Liver (tissue), 8 donors: ENCODE measurements at regions not wholly inside any gene's neighbourhood (a gene's known extent, or its start where the extent isn't known, plus 50 kb on each side); places are given as distances from the start of the nearest gene placed in this dataset.

Source experiments
- DNase-seq: peaks from one replicate; pipeline ENCODE4 v3.0.0-alpha.2; 2017; ENCODE audit warnings: low spot score
- H3K27ac ChIP-seq, 2 donors: one replicate each; pipeline ENCODE4 v1.7.0; 2013; ENCODE audit warnings: inconsistent platforms in 2 of 2, low read length in 2 of 2, control low read depth in 1 of 2, low read depth in 1 of 2, mild to moderate bottlenecking in 1 of 2
- H3K27me3 ChIP-seq, 4 donors: one replicate each; pipeline versions ENCODE4 v1.6.1 to v1.7.0; 2013; ENCODE audit warnings: low read length in 3 of 4, inconsistent platforms in 1 of 4, mild to moderate bottlenecking in 1 of 4, moderate library complexity in 1 of 4; ENCODE audit not compliant: control insufficient read depth in 4 of 4, insufficient read depth in 4 of 4
- H3K36me3 ChIP-seq, 4 donors: one replicate each; pipeline versions ENCODE4 v1.6.1 to v1.7.0; 2013; ENCODE audit warnings: low read length in 3 of 4, mild to moderate bottlenecking in 3 of 4, low read depth in 1 of 4, moderate library complexity in 1 of 4; ENCODE audit not compliant: control insufficient read depth in 4 of 4, insufficient read depth in 3 of 4
- H3K4me1 ChIP-seq, 4 donors: one replicate each; pipeline versions ENCODE4 v1.6.1 to v1.7.0; 2013; ENCODE audit warnings: low read length in 3 of 4, mild to moderate bottlenecking in 3 of 4, moderate library complexity in 1 of 4; ENCODE audit not compliant: control insufficient read depth in 4 of 4, insufficient read depth in 4 of 4
- H3K4me3 ChIP-seq, 3 donors: one replicate each; pipeline versions ENCODE4 v1.6.1 to v1.7.0; 2013; ENCODE audit warnings: low read length in 3 of 3, control low read depth in 1 of 3, low read depth in 1 of 3, mild to moderate bottlenecking in 1 of 3
- H3K9ac ChIP-seq, 2 donors: one replicate each; pipeline ENCODE4 v1.7.0; 2013; ENCODE audit warnings: low read length in 2 of 2, mild to moderate bottlenecking in 2 of 2, moderate library complexity in 2 of 2, control low read depth in 1 of 2, low read depth in 1 of 2
- H3K9me3 ChIP-seq, 4 donors: one replicate each; pipeline versions ENCODE4 v1.6.1 to v1.7.0; 2013; ENCODE audit warnings: low read length in 3 of 4; ENCODE audit not compliant: control insufficient read depth in 4 of 4
- ATF3 ChIP-seq: IDR thresholded peaks from 2 replicates; pipeline ENCODE4 v1.6.1; 2016; ENCODE audit warnings: antibody characterized with exemption
- CTCF ChIP-seq: fragments of 150-350 bp; IDR thresholded peaks from 2 replicates; pipeline ENCODE4 v1.5.1; 2017; ENCODE audit warnings: improper control_type of control experiment, low read depth, low read length; ENCODE audit not compliant: missing input control
- FOXA1 ChIP-seq: IDR thresholded peaks from 2 replicates; pipeline ENCODE4 v1.6.1; 2016; ENCODE audit warnings: antibody characterized with exemption
- FOXA2 ChIP-seq: IDR thresholded peaks from 2 replicates; pipeline ENCODE4 v1.6.1; 2016; ENCODE audit warnings: antibody characterized with exemption
- GABPA ChIP-seq, 2 donors: IDR thresholded peaks in 1 of 2; conservative IDR thresholded peaks in 1 of 2; 2 replicates each; pipeline ENCODE4 v1.6.1; 2016; ENCODE audit warnings: antibody characterized with exemption in 2 of 2, mild to moderate bottlenecking in 1 of 2, moderate library complexity in 1 of 2
- HNF4A ChIP-seq, 2 donors: conservative IDR thresholded peaks; 2 replicates each; pipeline ENCODE4 v1.6.1; 2016; ENCODE audit warnings: antibody characterized with exemption in 2 of 2, mild to moderate bottlenecking in 2 of 2
- HNF4G ChIP-seq: IDR thresholded peaks from 2 replicates; pipeline ENCODE4 v1.6.1; 2016; ENCODE audit warnings: antibody characterized with exemption
- JUND ChIP-seq, 2 donors: IDR thresholded peaks; 2 replicates each; pipeline ENCODE4 v1.6.1; 2016; ENCODE audit warnings: antibody characterized with exemption in 2 of 2
- MAX ChIP-seq: IDR thresholded peaks from 2 replicates; pipeline ENCODE4 v1.6.1; 2016; ENCODE audit warnings: antibody characterized with exemption
- RAD21 ChIP-seq, 2 donors: IDR thresholded peaks; 2 replicates each; pipeline ENCODE4 v1.6.1; 2016; ENCODE audit warnings: antibody characterized with exemption in 2 of 2, mild to moderate bottlenecking in 2 of 2
- RXRA ChIP-seq, 2 donors: IDR thresholded peaks; 2 replicates each; pipeline ENCODE4 v1.6.1; 2017 to 2018; ENCODE audit warnings: antibody characterized with exemption in 2 of 2, mild to moderate bottlenecking in 1 of 2
- SP1 ChIP-seq: IDR thresholded peaks from 2 replicates; pipeline ENCODE4 v1.6.1; 2018; ENCODE audit warnings: antibody characterized with exemption, mild to moderate bottlenecking
- YY1 ChIP-seq: IDR thresholded peaks from 2 replicates; pipeline ENCODE4 v1.6.1; 2016; ENCODE audit warnings: antibody characterized with exemption, mild to moderate bottlenecking
- WGBS: extraction: QIAGEN DNeasy Blood & Tissue Kit; methylation state at CpG from one replicate; pipeline ENCODE4 v1.1.7; 2013; 5-methylcytosine and 5-hydroxymethylcytosine counted together
- TF ChIP-seq, protein P1 (sequence below): IDR thresholded peaks from 2 replicates; pipeline ENCODE4 v1.6.1; 2016; ENCODE audit warnings: antibody characterized with exemption, mild to moderate bottlenecking
- donor health status: healthy.
- donor health status: healthy.
- donor health status: healthy.
- donor health status: healthy.
- donor health status: healthy.

DNA sequence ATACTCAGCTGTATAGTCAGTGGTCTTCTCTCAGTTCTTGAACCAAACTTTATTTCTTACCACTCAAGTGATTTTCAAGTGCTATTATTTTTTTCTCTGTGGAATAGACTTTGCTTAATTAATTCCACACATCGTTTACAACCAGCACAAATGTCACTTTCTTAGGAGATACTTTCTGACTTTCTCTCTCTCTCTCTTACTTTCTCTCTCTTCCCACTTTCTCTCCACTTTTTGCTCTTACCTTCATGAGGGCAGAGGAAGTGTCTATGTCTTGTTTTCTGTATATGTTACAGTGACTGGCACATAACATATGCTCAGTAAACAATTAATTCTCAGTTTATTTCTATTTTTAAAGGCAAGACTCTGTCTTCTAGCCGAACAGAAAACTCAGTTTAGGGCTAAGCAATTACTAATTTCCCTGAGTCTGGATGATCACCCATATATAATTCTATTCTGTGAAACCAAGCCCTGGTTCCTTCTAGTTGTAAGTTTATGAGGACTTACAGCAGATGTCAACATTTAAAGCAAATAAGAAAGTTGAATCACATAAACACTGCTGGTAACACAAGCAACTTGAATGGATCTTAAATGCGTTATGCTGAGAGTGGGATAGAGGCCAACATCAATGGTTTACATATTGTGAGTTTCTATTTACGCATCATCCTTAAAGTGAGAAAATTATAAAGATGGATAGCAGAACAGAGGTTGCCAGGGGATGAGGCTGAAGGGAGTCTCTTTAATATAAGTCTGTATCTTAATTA lies 791.4 kb downstream of the MTRR start:
- Histone ChIP-seq H3K27me3 (peaks cover 0 to 3% (median 0%) of the 10 kb centered on the region in 4 donors), H3K9ac (no peak overlapping the region), H3K36me3 (no peaks in the 10 kb centered on the region), H3K9me3 (no peaks in the 10 kb centered on the region), H3K4me1 (no peaks in the 10 kb centered on the region), H3K27ac (no peak overlapping the region), H3K4me3 (no peak overlapping the region)
- no peak for DNase-seq
- no peak for TF ChIP-seq RAD21 (IDR thresholded peaks at IDR 0.05)
- no peak for TF ChIP-seq CTCF
- no peak for TF ChIP-seq RXRA (IDR thresholded peaks at IDR 0.05)
- no peak for TF ChIP-seq HNF4G
- 67% methylated on average over 4 of the region's 4 CpGs for WGBS

DNA sequence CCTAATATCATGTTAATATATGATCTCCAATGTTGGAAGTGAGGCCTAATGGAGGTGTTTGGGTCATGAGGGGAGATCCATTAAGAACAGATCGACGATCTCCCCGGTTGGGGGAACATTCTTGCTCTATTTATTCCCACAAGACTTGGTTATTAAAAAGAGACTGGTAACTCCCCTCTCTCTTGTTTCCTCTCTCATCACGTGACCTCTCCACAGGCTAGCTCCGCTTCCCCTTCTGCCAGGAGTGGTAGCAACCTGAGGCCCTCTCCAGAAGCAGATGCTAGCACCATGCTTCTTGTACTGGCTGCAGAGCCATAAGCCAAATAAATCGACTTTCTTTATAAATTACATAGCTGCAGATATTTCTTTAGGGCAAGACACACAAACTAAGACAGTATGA lies 794.4 kb downstream of the MTRR start:
- 77% methylated on average over 6 of the region's 6 CpGs for WGBS
- TF ChIP-seq HNF4G (no peak), RXRA (IDR thresholded peaks at IDR 0.05) (no peak), HNF4A (conservative IDR thresholded peaks at IDR 0.05) (no peak), FOXA1 (no peak), SP1 (no peak), MAX (no peak)

DNA sequence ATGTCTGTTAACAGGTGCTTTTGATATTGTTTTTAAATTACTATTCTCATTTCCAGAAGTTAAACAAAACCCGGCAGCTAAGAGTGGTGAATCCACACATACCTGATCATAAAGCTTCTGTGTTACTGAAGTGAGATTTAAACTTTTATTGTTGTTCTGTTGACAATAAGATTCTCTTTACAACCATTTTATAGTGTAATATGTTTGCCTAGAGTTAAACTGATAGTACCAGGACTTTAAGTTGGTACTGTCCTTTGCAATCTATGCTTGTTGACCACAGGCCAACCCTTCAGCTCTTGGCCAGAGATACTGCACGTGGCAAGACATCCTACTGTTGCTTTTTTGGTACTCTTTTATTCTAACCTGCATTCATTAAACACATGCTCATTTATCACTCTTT lies 806.2 kb downstream of the MTRR start:
- Histone ChIP-seq H3K36me3 (no peaks in the 10 kb centered on the region), H3K4me1 (no peaks in the 10 kb centered on the region), H3K27ac (no peak overlapping the region), H3K9me3 (no peaks in the 10 kb centered on the region), H3K9ac (no peak overlapping the region), H3K4me3 (no peak overlapping the region), H3K27me3 (no peaks in the 10 kb centered on the region)
- no peak for TF ChIP-seq YY1
- TF ChIP-seq, protein P1, sequence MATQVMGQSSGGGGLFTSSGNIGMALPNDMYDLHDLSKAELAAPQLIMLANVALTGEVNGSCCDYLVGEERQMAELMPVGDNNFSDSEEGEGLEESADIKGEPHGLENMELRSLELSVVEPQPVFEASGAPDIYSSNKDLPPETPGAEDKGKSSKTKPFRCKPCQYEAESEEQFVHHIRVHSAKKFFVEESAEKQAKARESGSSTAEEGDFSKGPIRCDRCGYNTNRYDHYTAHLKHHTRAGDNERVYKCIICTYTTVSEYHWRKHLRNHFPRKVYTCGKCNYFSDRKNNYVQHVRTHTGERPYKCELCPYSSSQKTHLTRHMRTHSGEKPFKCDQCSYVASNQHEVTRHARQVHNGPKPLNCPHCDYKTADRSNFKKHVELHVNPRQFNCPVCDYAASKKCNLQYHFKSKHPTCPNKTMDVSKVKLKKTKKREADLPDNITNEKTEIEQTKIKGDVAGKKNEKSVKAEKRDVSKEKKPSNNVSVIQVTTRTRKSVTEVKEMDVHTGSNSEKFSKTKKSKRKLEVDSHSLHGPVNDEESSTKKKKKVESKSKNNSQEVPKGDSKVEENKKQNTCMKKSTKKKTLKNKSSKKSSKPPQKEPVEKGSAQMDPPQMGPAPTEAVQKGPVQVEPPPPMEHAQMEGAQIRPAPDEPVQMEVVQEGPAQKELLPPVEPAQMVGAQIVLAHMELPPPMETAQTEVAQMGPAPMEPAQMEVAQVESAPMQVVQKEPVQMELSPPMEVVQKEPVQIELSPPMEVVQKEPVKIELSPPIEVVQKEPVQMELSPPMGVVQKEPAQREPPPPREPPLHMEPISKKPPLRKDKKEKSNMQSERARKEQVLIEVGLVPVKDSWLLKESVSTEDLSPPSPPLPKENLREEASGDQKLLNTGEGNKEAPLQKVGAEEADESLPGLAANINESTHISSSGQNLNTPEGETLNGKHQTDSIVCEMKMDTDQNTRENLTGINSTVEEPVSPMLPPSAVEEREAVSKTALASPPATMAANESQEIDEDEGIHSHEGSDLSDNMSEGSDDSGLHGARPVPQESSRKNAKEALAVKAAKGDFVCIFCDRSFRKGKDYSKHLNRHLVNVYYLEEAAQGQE: no peak
- no peak for TF ChIP-seq GABPA (IDR thresholded peaks at IDR 0.05 in 1 of 2, conservative IDR thresholded peaks at IDR 0.05 in 1 of 2)
- TF ChIP-seq SP1: no peak
- TF ChIP-seq HNF4G: no peak
- no peak for TF ChIP-seq JUND (IDR thresholded peaks at IDR 0.05)
- TF ChIP-seq RAD21 (IDR thresholded peaks at IDR 0.05): no peak
- no peak for TF ChIP-seq MAX
- no peak for TF ChIP-seq CTCF
- TF ChIP-seq FOXA2: no peak
- no peak for TF ChIP-seq ATF3
- no peak for TF ChIP-seq FOXA1
- WGBS: 50% methylated on average over 2 of the region's 2 CpGs
- no peak for DNase-seq

More for the DNA sequence above, 794.4 kb downstream of the MTRR start:
- no peak overlapping the region for H3K27ac ChIP-seq
- H3K4me3 ChIP-seq: no peak overlapping the region
- no peaks in the 10 kb centered on the region for H3K36me3 ChIP-seq
- H3K9me3 ChIP-seq: no peaks in the 10 kb centered on the region
- no peak for DNase-seq
- no peak overlapping the region for H3K9ac ChIP-seq
- H3K4me1 ChIP-seq: no peaks in the 10 kb centered on the region
- H3K27me3 ChIP-seq: peaks cover 0 to 3% (median 0%) of the 10 kb centered on the region in 4 donors
